ENCODE measurements at regions not wholly inside any gene's neighbourhood (a gene's known extent, or its start where the extent isn't known, plus 50 kb on each side); places are given as distances from the start of the nearest gene placed in this dataset.

- no peak overlapping the region for H3K4me3 ChIP-seq (ENCODE audit: low read length, poor library complexity, severe bottlenecking)
- H3K27me3 ChIP-seq (ENCODE audit: insufficient read depth, low read length, poor library complexity, severe bottlenecking) = no peaks in the 10 kb centered on the region
- H3K9me3 ChIP-seq (ENCODE audit: insufficient read depth, low read depth, low read length) = no peaks in the 10 kb centered on the region
- no peak overlapping the region for H3K9ac ChIP-seq (ENCODE audit: low read depth, low read length, poor library complexity, severe bottlenecking)
- no peaks in the 10 kb centered on the region for H3F3A ChIP-seq (ENCODE audit: low read depth)
- no peaks in the 10 kb centered on the region for H3K4me1 ChIP-seq (ENCODE audit: insufficient read depth, low read length, poor library complexity, severe bottlenecking)
- no peaks in the 10 kb centered on the region for H3K79me2 ChIP-seq (ENCODE audit: insufficient read depth, low read length)
- H3K4me2 ChIP-seq (ENCODE audit: low read depth, low read length, poor library complexity, severe bottlenecking) = no peak overlapping the region
- H3K9me2 ChIP-seq (replicated peaks; ENCODE audit: low read depth, low read length) = no peaks in the 10 kb centered on the region
- TF ChIP-seq EZH2phosphoT487 (IDR thresholded peaks at IDR 0.05; ENCODE audit: borderline replicate concordance) (no peak), CTCF (conservative IDR thresholded peaks at IDR 0.05; ENCODE audit: low read length) (no peak)
- H4K20me1 ChIP-seq (ENCODE audit: insufficient read depth, low read length, poor library complexity, severe bottlenecking) = no peaks in the 10 kb centered on the region
- H2AFZ ChIP-seq (ENCODE audit: low read length) = no peak overlapping the region
- no peaks in the 10 kb centered on the region for H3K36me3 ChIP-seq (ENCODE audit: insufficient read depth, low read length)
Observed at GRCh38 chr2:219739866-219740440, 112.5 kb downstream of the SLC4A3 start.

GRCh38 chr2:219743548-219743947, 116.1 kb downstream of the SLC4A3 start:
- no peaks in the 10 kb centered on the region for H3K9me3 ChIP-seq (ENCODE audit: insufficient read depth, low read depth, low read length)
- TF ChIP-seq CTCF (conservative IDR thresholded peaks at IDR 0.05; ENCODE audit: low read length) (no peak), EZH2phosphoT487 (IDR thresholded peaks at IDR 0.05; ENCODE audit: borderline replicate concordance) (no peak)
- no peaks in the 10 kb centered on the region for H3K27me3 ChIP-seq (ENCODE audit: insufficient read depth, low read length, poor library complexity, severe bottlenecking)
- H3K9ac ChIP-seq (ENCODE audit: low read depth, low read length, poor library complexity, severe bottlenecking) = no peak overlapping the region
- no peaks in the 10 kb centered on the region for H3K4me1 ChIP-seq (ENCODE audit: insufficient read depth, low read length, poor library complexity, severe bottlenecking)
- no peaks in the 10 kb centered on the region for H3K36me3 ChIP-seq (ENCODE audit: insufficient read depth, low read length)
- no peak overlapping the region for H3K4me3 ChIP-seq (ENCODE audit: low read length, poor library complexity, severe bottlenecking)
- H3K4me2 ChIP-seq (ENCODE audit: low read depth, low read length, poor library complexity, severe bottlenecking) = no peak overlapping the region
- no peaks in the 10 kb centered on the region for H3K9me2 ChIP-seq (replicated peaks; ENCODE audit: low read depth, low read length)
- H3F3A ChIP-seq (ENCODE audit: low read depth) = no peaks in the 10 kb centered on the region
- H4K20me1 ChIP-seq (ENCODE audit: insufficient read depth, low read length, poor library complexity, severe bottlenecking) = no peaks in the 10 kb centered on the region
- no peak overlapping the region for H2AFZ ChIP-seq (ENCODE audit: low read length)
- H3K79me2 ChIP-seq (ENCODE audit: insufficient read depth, low read length) = no peaks in the 10 kb centered on the region

GRCh38 chr2:219744066-219744465, 116.6 kb downstream of the SLC4A3 start:
- no peaks in the 10 kb centered on the region for H3K4me1 ChIP-seq (ENCODE audit: insufficient read depth, low read length, poor library complexity, severe bottlenecking)
- no peaks in the 10 kb centered on the region for H3K36me3 ChIP-seq (ENCODE audit: insufficient read depth, low read length)
- no peaks in the 10 kb centered on the region for H4K20me1 ChIP-seq (ENCODE audit: insufficient read depth, low read length, poor library complexity, severe bottlenecking)
- no peak overlapping the region for H2AFZ ChIP-seq (ENCODE audit: low read length)
- H3K9ac ChIP-seq (ENCODE audit: low read depth, low read length, poor library complexity, severe bottlenecking) = no peak overlapping the region
- H3F3A ChIP-seq (ENCODE audit: low read depth) = no peaks in the 10 kb centered on the region
- H3K4me3 ChIP-seq (ENCODE audit: low read length, poor library complexity, severe bottlenecking) = no peak overlapping the region
- no peak overlapping the region for H3K4me2 ChIP-seq (ENCODE audit: low read depth, low read length, poor library complexity, severe bottlenecking)
- H3K27me3 ChIP-seq (ENCODE audit: insufficient read depth, low read length, poor library complexity, severe bottlenecking) = no peaks in the 10 kb centered on the region
- TF ChIP-seq EZH2phosphoT487 (IDR thresholded peaks at IDR 0.05; ENCODE audit: borderline replicate concordance) (no peak), CTCF (conservative IDR thresholded peaks at IDR 0.05; ENCODE audit: low read length) (no peak)
- H3K79me2 ChIP-seq (ENCODE audit: insufficient read depth, low read length) = no peaks in the 10 kb centered on the region
- H3K9me2 ChIP-seq (replicated peaks; ENCODE audit: low read depth, low read length) = no peaks in the 10 kb centered on the region
- no peaks in the 10 kb centered on the region for H3K9me3 ChIP-seq (ENCODE audit: insufficient read depth, low read depth, low read length)

All from Loucy (cell line).